NOMO-1 (cell line): ENCODE measurements at regions not wholly inside any gene's neighbourhood (a gene's known extent, or its start where the extent isn't known, plus 50 kb on each side); places are given as distances from the start of the nearest gene placed in this dataset.

ENCODE experiments used
- DNase-seq, 2 experiments: peaks; one replicate each; lab custom pipeline; 2025; ENCODE audit not compliant: unreplicated experiment in 2 of 2; lab: John Stamatoyannopoulos, UW

- no peak for DNase-seq
Observed at GRCh38 chr13:109541081-109541480, 245.3 kb downstream of the IRS2 start.

- no peak for DNase-seq
Observed at GRCh38 chr13:109537584-109537983, 248.8 kb downstream of the IRS2 start.

GRCh38 chr13:109533350-109533749 is 253.0 kb downstream of the IRS2 start:
- DNase-seq = no peak

- no peak for DNase-seq
Observed at GRCh38 chr13:109529964-109530363, 256.4 kb downstream of the IRS2 start.

GRCh38 chr13:109521719-109522118 is 264.7 kb downstream of the IRS2 start:
- DNase-seq = no peak

GRCh38 chr13:109517517-109517916 is 268.9 kb downstream of the IRS2 start:
- no peak for DNase-seq

- DNase-seq = no peak
Observed at GRCh38 chr13:109516186-109516585, 270.2 kb downstream of the IRS2 start.

- DNase-seq = no peak
Observed at GRCh38 chr13:109510013-109510412, 276.4 kb downstream of the IRS2 start.

GRCh38 chr13:109509154-109509900 is 277.1 kb downstream of the IRS2 start:
- peak in 1 of 2 experiments; percentile 25 for DNase-seq

- no peak for DNase-seq
Observed at GRCh38 chr13:109500146-109500773, 286.1 kb downstream of the IRS2 start.

- DNase-seq = no peak
Observed at GRCh38 chr13:109497917-109498316, 288.5 kb downstream of the IRS2 start.

- no peak for DNase-seq
Observed at GRCh38 chr13:109496216-109496615, 290.2 kb downstream of the IRS2 start.

GRCh38 chr13:109494925-109495369 is 291.4 kb downstream of the IRS2 start:
- DNase-seq = no peak

- no peak for DNase-seq
Observed at GRCh38 chr13:109485136-109485794, 301.1 kb downstream of the IRS2 start.

GRCh38 chr13:109483284-109483683 is 303.1 kb downstream of the IRS2 start:
- no peak for DNase-seq

- DNase-seq = no peak
Observed at GRCh38 chr13:109481040-109481439, 305.3 kb downstream of the IRS2 start.

- no peak for DNase-seq
Observed at GRCh38 chr13:109480011-109480955, 306.1 kb downstream of the IRS2 start.

GRCh38 chr13:109479534-109479933 is 306.8 kb downstream of the IRS2 start:
- no peak for DNase-seq

GRCh38 chr13:109476001-109476400 is 310.4 kb downstream of the IRS2 start:
- no peak for DNase-seq

GRCh38 chr13:109468123-109468522 is 318.3 kb downstream of the IRS2 start:
- no peak for DNase-seq

- DNase-seq = no peak
Observed at GRCh38 chr13:109465148-109465547, 321.2 kb downstream of the IRS2 start.
